ENCODE measurements at regions not wholly inside any gene's neighbourhood (a gene's known extent, or its start where the extent isn't known, plus 50 kb on each side); places are given as distances from the start of the nearest gene placed in this dataset.

GRCh38 chr3:16668776-16669545 lies 63.7 kb upstream of the DAZL start:
- Histone ChIP-seq H2AFZ (ENCODE audit: low read length) (no peak overlapping the region), H3K27me3 (ENCODE audit: insufficient read depth, low read length, poor library complexity, severe bottlenecking) (no peaks in the 10 kb centered on the region)

DNA sequence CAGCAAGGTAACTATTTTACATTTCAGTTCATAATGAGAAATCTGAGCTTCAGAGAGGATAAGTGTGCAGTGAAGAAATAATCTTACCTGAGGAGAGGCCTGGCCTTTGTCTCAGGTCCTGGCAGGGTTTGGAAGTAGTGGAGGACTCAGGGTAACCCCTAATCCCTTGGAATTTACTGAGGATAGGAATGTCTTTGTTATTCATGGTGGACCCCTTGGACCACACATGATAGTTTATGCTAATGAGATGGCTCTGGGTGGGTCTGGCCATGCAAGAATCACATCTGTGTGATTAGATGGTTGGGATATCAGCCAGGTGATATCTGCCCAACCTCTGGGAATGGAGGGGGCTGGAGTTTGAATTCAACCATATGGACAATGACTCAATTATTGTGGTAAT lies 65.0 kb upstream of the DAZL start:
- Histone ChIP-seq H2AFZ (ENCODE audit: low read length) (no peak overlapping the region), H3K36me3 (ENCODE audit: insufficient read depth, low read length) (no peaks in the 10 kb centered on the region), H3K9me2 (replicated peaks; ENCODE audit: low read depth, low read length) (no peaks in the 10 kb centered on the region), H3K4me3 (ENCODE audit: low read length, poor library complexity, severe bottlenecking) (no peak overlapping the region), H3F3A (ENCODE audit: low read depth) (no peaks in the 10 kb centered on the region), H3K27me3 (ENCODE audit: insufficient read depth, low read length, poor library complexity, severe bottlenecking) (no peaks in the 10 kb centered on the region), H3K9ac (ENCODE audit: low read depth, low read length, poor library complexity, severe bottlenecking) (no peak overlapping the region), H3K4me2 (ENCODE audit: low read depth, low read length, poor library complexity, severe bottlenecking) (no peak overlapping the region), H4K20me1 (ENCODE audit: insufficient read depth, low read length, poor library complexity, severe bottlenecking) (no peaks in the 10 kb centered on the region), H3K79me2 (ENCODE audit: insufficient read depth, low read length) (no peaks in the 10 kb centered on the region), H3K4me1 (ENCODE audit: insufficient read depth, low read length, poor library complexity, severe bottlenecking) (peaks cover 2% of the 10 kb centered on the region), H3K9me3 (ENCODE audit: insufficient read depth, low read depth, low read length) (no peaks in the 10 kb centered on the region)
- no peak for TF ChIP-seq EZH2phosphoT487 (IDR thresholded peaks at IDR 0.05; ENCODE audit: borderline replicate concordance)

More at GRCh38 chr3:16668776-16669545, 63.7 kb upstream of the DAZL start:
- Histone ChIP-seq H3K9ac (ENCODE audit: low read depth, low read length, poor library complexity, severe bottlenecking) (no peak overlapping the region), H3K9me3 (ENCODE audit: insufficient read depth, low read depth, low read length) (no peaks in the 10 kb centered on the region), H3K36me3 (ENCODE audit: insufficient read depth, low read length) (no peaks in the 10 kb centered on the region), H3K4me1 (ENCODE audit: insufficient read depth, low read length, poor library complexity, severe bottlenecking) (peaks cover 11% of the 10 kb centered on the region), H3K9me2 (replicated peaks; ENCODE audit: low read depth, low read length) (no peaks in the 10 kb centered on the region), H3F3A (ENCODE audit: low read depth) (no peaks in the 10 kb centered on the region), H3K4me3 (ENCODE audit: low read length, poor library complexity, severe bottlenecking) (no peak overlapping the region), H3K4me2 (ENCODE audit: low read depth, low read length, poor library complexity, severe bottlenecking) (no peak overlapping the region), H4K20me1 (ENCODE audit: insufficient read depth, low read length, poor library complexity, severe bottlenecking) (no peaks in the 10 kb centered on the region), H3K79me2 (ENCODE audit: insufficient read depth, low read length) (no peaks in the 10 kb centered on the region)
- no peak for TF ChIP-seq EZH2phosphoT487 (IDR thresholded peaks at IDR 0.05; ENCODE audit: borderline replicate concordance)
- no peak for TF ChIP-seq CTCF (conservative IDR thresholded peaks at IDR 0.05; ENCODE audit: low read length)

GRCh38 chr3:16671690-16672089 lies 66.5 kb upstream of the DAZL start:
- H3K9ac ChIP-seq (ENCODE audit: low read depth, low read length, poor library complexity, severe bottlenecking) = no peak overlapping the region
- H3K9me2 ChIP-seq (replicated peaks; ENCODE audit: low read depth, low read length) = no peaks in the 10 kb centered on the region

More at GRCh38 chr3:16671690-16672089, 66.5 kb upstream of the DAZL start:
- Histone ChIP-seq H4K20me1 (ENCODE audit: insufficient read depth, low read length, poor library complexity, severe bottlenecking) (no peaks in the 10 kb centered on the region), H3K4me1 (ENCODE audit: insufficient read depth, low read length, poor library complexity, severe bottlenecking) (no peaks in the 10 kb centered on the region), H3K4me2 (ENCODE audit: low read depth, low read length, poor library complexity, severe bottlenecking) (no peak overlapping the region), H3K36me3 (ENCODE audit: insufficient read depth, low read length) (no peaks in the 10 kb centered on the region), H3K9me3 (ENCODE audit: insufficient read depth, low read depth, low read length) (peaks cover 8% of the 10 kb centered on the region; the same call in 1 of the 2 replicates), H2AFZ (ENCODE audit: low read length) (no peak overlapping the region), H3K27me3 (ENCODE audit: insufficient read depth, low read length, poor library complexity, severe bottlenecking) (no peaks in the 10 kb centered on the region), H3K79me2 (ENCODE audit: insufficient read depth, low read length) (no peaks in the 10 kb centered on the region), H3F3A (ENCODE audit: low read depth) (no peaks in the 10 kb centered on the region), H3K4me3 (ENCODE audit: low read length, poor library complexity, severe bottlenecking) (no peak overlapping the region)
- TF ChIP-seq EZH2phosphoT487 (IDR thresholded peaks at IDR 0.05; ENCODE audit: borderline replicate concordance) = no peak
- no peak for TF ChIP-seq CTCF (conservative IDR thresholded peaks at IDR 0.05; ENCODE audit: low read length)

All from Loucy (cell line).